HEK293 (cell line): ENCODE measurements at regions not wholly inside any gene's neighbourhood (a gene's known extent, or its start where the extent isn't known, plus 50 kb on each side); places are given as distances from the start of the nearest gene placed in this dataset.

Source experiments
- CTCF ChIA-PET: fragments of 350-600 bp; formaldehyde crosslinking; extraction: SDS; loops from one replicate; lab custom pipeline; 2021; ENCODE audit warnings: antibody characterized with exemption; lab: Yijun Ruan, JAX
- POLR2A ChIA-PET: fragments of 300-600 bp; formaldehyde crosslinking; extraction: SDS; loops from one replicate; lab custom pipeline; 2020; ENCODE audit warnings: antibody characterized with exemption, inconsistent platforms; lab: Yijun Ruan, JAX
- H3K27ac ChIP-seq: fragments of 200-500 bp; sonication (Bioruptor generic); 2 replicates; pipeline ENCODE4 v1.5.1; 2014; ENCODE audit warnings: low read depth, low read length, control low read depth, inconsistent platforms; ENCODE audit errors: extremely low read depth
- H3K36me3 ChIP-seq, 2 experiments: fragments of 200-500 bp in 1 of 2; sonication (Bioruptor generic) in 1 of 2; 1 replicate in 1 of 2; 2 replicates in 1 of 2; pipeline ENCODE4 v1.5.1; 2014 to 2017; ENCODE audit warnings: inconsistent platforms in 2 of 2, low read length in 2 of 2; ENCODE audit not compliant: control insufficient read depth in 2 of 2, insufficient read depth in 1 of 2
- H3K4me1 ChIP-seq: fragments of 200-500 bp; sonication (Bioruptor generic); 2 replicates; pipeline ENCODE4 v1.5.1; 2014; ENCODE audit warnings: mild to moderate bottlenecking, low read length, inconsistent platforms; ENCODE audit not compliant: control insufficient read depth, insufficient read depth
- H3K4me3 ChIP-seq: 2 replicates; pipeline ENCODE4 v1.5.1; 2011; ENCODE audit warnings: low read depth, mild to moderate bottlenecking, control low read depth, low read length, moderate library complexity
- H3K9me3 ChIP-seq: fragments of 200-500 bp; sonication (Bioruptor generic); 2 replicates; pipeline ENCODE4 v1.5.1; 2014; ENCODE audit warnings: low read depth, low read length, inconsistent platforms; ENCODE audit not compliant: control insufficient read depth, insufficient read depth
- ATF2 ChIP-seq: fragments of 450-650 bp; formaldehyde crosslinking; IDR thresholded peaks from 2 replicates; pipeline ENCODE4 v1.5.1; 2016; ENCODE audit warnings: missing biosample characterization, missing genetic modification characterization, low read depth
- GFI1B ChIP-seq: fragments of 450-650 bp; formaldehyde crosslinking; IDR thresholded peaks from 2 replicates; pipeline ENCODE4 v1.5.1; 2016; ENCODE audit warnings: missing biosample characterization, missing genetic modification characterization
- HOXC10 ChIP-seq: sonication (generic); formaldehyde crosslinking; IDR thresholded peaks from 2 replicates; pipeline ENCODE4 v1.8.1; 2023; ENCODE audit warnings: mild to moderate bottlenecking, missing genetic modification reagents
- MYNN ChIP-seq: fragments of 450-650 bp; formaldehyde crosslinking; IDR thresholded peaks from 2 replicates; pipeline ENCODE4 v1.5.1; 2016; ENCODE audit warnings: missing biosample characterization, missing genetic modification characterization, borderline replicate concordance
- ZBTB20 ChIP-seq: fragments of 450-650 bp; formaldehyde crosslinking; IDR thresholded peaks from 2 replicates; pipeline ENCODE4 v1.5.1; 2016; ENCODE audit warnings: missing biosample characterization, missing genetic modification characterization
- ZBTB49 ChIP-seq: fragments of 450-650 bp; formaldehyde crosslinking; IDR thresholded peaks from 2 replicates; pipeline ENCODE4 v1.5.1; 2016; ENCODE audit warnings: missing biosample characterization, missing genetic modification characterization, low read depth
- ZFP3 ChIP-seq: fragments of 450-650 bp; formaldehyde crosslinking; IDR thresholded peaks from 2 replicates; pipeline ENCODE4 v1.5.1; 2016; ENCODE audit warnings: low read depth, missing biosample characterization, missing genetic modification characterization
- ZNF155 ChIP-seq: fragments of 450-650 bp; formaldehyde crosslinking; IDR thresholded peaks from 2 replicates; pipeline ENCODE4 v1.5.1; 2016; ENCODE audit warnings: missing biosample characterization, missing genetic modification characterization
- ZNF174 ChIP-seq: fragments of 450-650 bp; formaldehyde crosslinking; IDR thresholded peaks from 2 replicates; pipeline ENCODE4 v1.5.0; 2017; ENCODE audit warnings: missing biosample characterization, mild to moderate bottlenecking, missing genetic modification characterization
- ZNF202 ChIP-seq: fragments of 450-650 bp; formaldehyde crosslinking; IDR thresholded peaks from 2 replicates; pipeline ENCODE4 v1.5.1; 2016; ENCODE audit warnings: missing biosample characterization, missing genetic modification characterization, borderline replicate concordance
- ZNF214 ChIP-seq: fragments of 450-650 bp; formaldehyde crosslinking; IDR thresholded peaks from 2 replicates; pipeline ENCODE4 v1.5.1; 2017; ENCODE audit warnings: missing biosample characterization, mild to moderate bottlenecking, missing genetic modification characterization, borderline replicate concordance
- ZNF248 ChIP-seq: fragments of 450-650 bp; formaldehyde crosslinking; IDR thresholded peaks from 2 replicates; pipeline ENCODE4 v1.5.1; 2017; ENCODE audit warnings: missing biosample characterization, missing genetic modification characterization
- ZNF311 ChIP-seq: fragments of 450-650 bp; formaldehyde crosslinking; IDR thresholded peaks from 2 replicates; pipeline ENCODE4 v1.5.1; 2017; ENCODE audit warnings: missing biosample characterization, missing genetic modification characterization, borderline replicate concordance
- ZNF366 ChIP-seq: fragments of 450-650 bp; formaldehyde crosslinking; conservative IDR thresholded peaks from 2 replicates; pipeline ENCODE4 v1.5.1; 2016; ENCODE audit warnings: missing biosample characterization, missing genetic modification characterization
- ZNF416 ChIP-seq: fragments of 450-650 bp; formaldehyde crosslinking; IDR thresholded peaks from 2 replicates; pipeline ENCODE4 v1.5.1; 2016; ENCODE audit warnings: missing biosample characterization, missing genetic modification characterization
- ZNF529 ChIP-seq: fragments of 450-650 bp; formaldehyde crosslinking; IDR thresholded peaks from 2 replicates; pipeline ENCODE4 v1.5.1; 2017; ENCODE audit warnings: missing genetic modification characterization, missing biosample characterization; ENCODE audit not compliant: insufficient replicate concordance
- ZNF560 ChIP-seq: fragments of 450-650 bp; formaldehyde crosslinking; IDR thresholded peaks from 2 replicates; pipeline ENCODE4 v1.5.1; 2017; ENCODE audit warnings: missing biosample characterization, missing genetic modification characterization, borderline replicate concordance
- ZNF571 ChIP-seq: fragments of 450-650 bp; formaldehyde crosslinking; IDR thresholded peaks from 2 replicates; pipeline ENCODE4 v1.5.0; 2017; ENCODE audit warnings: missing biosample characterization, missing genetic modification characterization
- ZNF610 ChIP-seq: fragments of 450-650 bp; formaldehyde crosslinking; IDR thresholded peaks from 2 replicates; pipeline ENCODE4 v1.5.1; 2016; ENCODE audit warnings: missing biosample characterization, missing genetic modification characterization, borderline replicate concordance
- ZNF621 ChIP-seq: fragments of 450-650 bp; formaldehyde crosslinking; IDR thresholded peaks from 2 replicates; pipeline ENCODE4 v1.5.1; 2017; ENCODE audit warnings: missing biosample characterization, missing genetic modification characterization
- ZNF624 ChIP-seq: fragments of 450-650 bp; formaldehyde crosslinking; IDR thresholded peaks from 2 replicates; pipeline ENCODE4 v1.5.1; 2017; ENCODE audit warnings: missing biosample characterization, missing genetic modification characterization
- ZNF658 ChIP-seq: fragments of 450-650 bp; formaldehyde crosslinking; IDR thresholded peaks from 2 replicates; pipeline ENCODE4; 2016; ENCODE audit warnings: missing biosample characterization, missing genetic modification characterization
- TF ChIP-seq, protein P1 (sequence below): fragments of 450-650 bp; formaldehyde crosslinking; IDR thresholded peaks from 2 replicates; pipeline ENCODE4 v1.5.1; 2016; ENCODE audit warnings: missing biosample characterization, missing genetic modification characterization

DNA sequence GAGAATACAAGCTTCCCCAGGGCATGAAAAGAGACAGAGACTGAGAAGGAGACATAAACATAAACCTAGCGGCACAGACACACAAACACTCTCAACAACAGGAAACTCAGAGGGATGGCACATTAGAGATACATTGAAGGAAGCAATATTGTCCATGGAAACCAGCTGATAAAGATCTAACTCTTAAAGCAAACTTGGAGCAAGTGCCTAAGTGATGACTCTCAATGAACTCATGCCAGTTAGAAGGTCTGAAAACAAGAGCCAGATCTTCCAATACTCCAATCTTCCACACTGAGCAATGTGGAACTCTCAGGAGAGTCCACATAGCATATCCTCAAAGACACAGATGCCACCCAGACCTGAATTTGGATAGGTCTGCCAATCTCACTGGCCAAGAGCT is 168.8 kb upstream of the ISX start:
- no peaks in the 10 kb centered on the region for H3K9me3 ChIP-seq
- POLR2A ChIA-PET, result no interaction called here
- H3K36me3 ChIP-seq, result no peaks in the 10 kb centered on the region
- CTCF ChIA-PET, result interaction anchor here (0.6 to 1.0 kb wide), 2 partner anchors 127 to 1134 kb away, joined by 3 to 5 read pairs; no protein-coding TSS in a partner anchor
- H3K4me1 ChIP-seq, result no peaks in the 10 kb centered on the region
- TF ChIP-seq ATF2, result no peak
- TF ChIP-seq ZNF248 (tag by site-specific recombination), result no peak
- no peak for TF ChIP-seq HOXC10 (CRISPR knock-in tag)
- TF ChIP-seq ZNF658 (tag by site-specific recombination), result no peak
- no peak for TF ChIP-seq ZNF610 (tag by site-specific recombination)
- TF ChIP-seq, protein P1, sequence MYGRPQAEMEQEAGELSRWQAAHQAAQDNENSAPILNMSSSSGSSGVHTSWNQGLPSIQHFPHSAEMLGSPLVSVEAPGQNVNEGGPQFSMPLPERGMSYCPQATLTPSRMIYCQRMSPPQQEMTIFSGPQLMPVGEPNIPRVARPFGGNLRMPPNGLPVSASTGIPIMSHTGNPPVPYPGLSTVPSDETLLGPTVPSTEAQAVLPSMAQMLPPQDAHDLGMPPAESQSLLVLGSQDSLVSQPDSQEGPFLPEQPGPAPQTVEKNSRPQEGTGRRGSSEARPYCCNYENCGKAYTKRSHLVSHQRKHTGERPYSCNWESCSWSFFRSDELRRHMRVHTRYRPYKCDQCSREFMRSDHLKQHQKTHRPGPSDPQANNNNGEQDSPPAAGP, result no peak
- no peak for TF ChIP-seq ZNF621 (tag by site-specific recombination)
- TF ChIP-seq ZNF202, result no peak
- no peak for TF ChIP-seq ZBTB20
- no peak for TF ChIP-seq ZNF624 (tag by site-specific recombination)
- no peak for TF ChIP-seq MYNN (tag by site-specific recombination)
- no peak for TF ChIP-seq ZNF366 (tag by site-specific recombination)
- TF ChIP-seq, all 188 proteins: peak for 0
- Histone ChIP-seq H3K27ac (no peak overlapping the region), H3K4me3 (no peak overlapping the region)

DNA sequence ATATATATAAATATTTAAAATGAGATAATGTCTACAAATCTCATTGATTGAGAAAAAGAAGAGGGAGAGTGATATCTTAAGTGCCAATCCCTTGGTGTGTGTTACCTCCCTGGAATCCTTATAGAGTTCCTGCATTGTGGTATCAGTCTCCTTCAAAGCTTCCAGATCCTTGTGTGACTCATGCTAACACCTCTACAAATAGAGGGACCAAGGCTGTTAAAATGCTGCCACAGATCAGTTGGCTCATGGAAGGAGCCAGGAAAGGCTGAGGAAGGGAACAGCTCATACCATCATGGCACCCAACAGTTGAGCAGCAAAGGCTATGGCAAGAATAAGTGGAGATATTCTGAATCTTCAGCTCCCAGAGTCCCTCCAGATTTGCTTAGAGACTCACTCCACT is 163.6 kb upstream of the ISX start:
- ChIA-PET POLR2A (no interaction called here), CTCF (interaction anchor here (0.7 kb wide), 1 partner anchor 122 kb away, joined by 4 read pairs; no protein-coding TSS in a partner anchor)
- H3K36me3 ChIP-seq, result no peaks in the 10 kb centered on the region
- H3K4me1 ChIP-seq, result no peaks in the 10 kb centered on the region
- TF ChIP-seq ZFP3, result no peak
- TF ChIP-seq MYNN (tag by site-specific recombination), result no peak
- no peak for TF ChIP-seq ZNF214 (tag by site-specific recombination)
- TF ChIP-seq ZNF571, result no peak
- no peak for TF ChIP-seq ZNF155 (tag by site-specific recombination)
- TF ChIP-seq ZNF416 (tag by site-specific recombination), result no peak
- TF ChIP-seq GFI1B (tag by site-specific recombination), result no peak
- TF ChIP-seq ZNF311 (tag by site-specific recombination), result no peak
- TF ChIP-seq ZBTB49, result no peak
- no peak for TF ChIP-seq ZNF529
- TF ChIP-seq ZNF560, result no peak
- no peak for TF ChIP-seq ZNF174 (tag by site-specific recombination)
- H3K27ac ChIP-seq, result no peak overlapping the region
- H3K4me3 ChIP-seq, result no peak overlapping the region
- H3K9me3 ChIP-seq, result no peaks in the 10 kb centered on the region
